ENCODE measurements at regions not wholly inside any gene's neighbourhood (a gene's known extent, or its start where the extent isn't known, plus 50 kb on each side); places are given as distances from the start of the nearest gene placed in this dataset.

DNA sequence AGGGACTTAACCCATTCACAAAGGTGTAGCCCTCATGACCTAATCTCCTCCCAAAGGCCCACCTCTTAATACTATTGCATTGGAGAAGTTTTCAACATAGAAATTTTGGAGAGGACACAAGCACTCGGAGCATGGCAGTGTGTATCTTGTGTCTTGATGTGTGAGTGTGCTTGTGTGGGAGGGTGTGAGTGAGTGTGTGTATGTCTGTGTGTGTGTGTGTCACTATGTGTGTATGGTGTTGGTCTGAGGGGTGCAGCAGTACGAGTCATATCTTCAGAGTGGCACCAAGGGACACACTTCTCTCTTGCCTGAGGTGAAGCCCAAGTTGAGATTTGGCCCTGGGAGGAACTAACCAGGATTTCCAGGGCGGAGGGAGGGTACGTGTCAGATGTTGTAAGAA, 73.7 kb downstream of the NAV1 start:
- DNase-seq: no peak

- DNase-seq: no peak
Observed at GRCh38 chr1:201614262-201615015, 75.5 kb downstream of the NAV1 start.

GRCh38 chr1:201617157-201617556, 78.2 kb downstream of the NAV1 start:
- DNase-seq: no peak

GRCh38 chr1:201618389-201618788, 79.5 kb downstream of the NAV1 start:
- DNase-seq: no peak

GRCh38 chr1:201618905-201619304, 80.0 kb downstream of the NAV1 start:
- no peak for DNase-seq

DNA sequence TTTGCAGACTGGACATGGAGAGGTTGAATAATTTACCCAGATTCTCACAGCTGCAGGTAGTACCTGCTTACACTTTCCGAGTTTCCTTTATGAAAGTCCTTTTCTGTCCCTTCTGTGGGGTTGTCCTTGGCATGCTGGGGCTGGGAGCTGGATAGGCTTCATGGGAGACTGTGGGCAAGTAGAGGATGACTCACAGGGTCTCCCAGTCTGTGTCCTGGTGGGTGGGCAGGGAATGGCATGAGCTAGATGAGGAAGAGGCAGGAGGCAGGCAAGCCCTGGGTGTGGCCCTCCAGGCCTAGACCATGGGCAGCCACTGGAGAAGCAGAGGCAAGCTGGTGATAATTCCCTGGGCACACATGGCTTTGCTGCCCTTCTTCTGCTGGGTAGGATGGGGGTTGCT, 80.6 kb downstream of the NAV1 start:
- DNase-seq: no peak

DNA sequence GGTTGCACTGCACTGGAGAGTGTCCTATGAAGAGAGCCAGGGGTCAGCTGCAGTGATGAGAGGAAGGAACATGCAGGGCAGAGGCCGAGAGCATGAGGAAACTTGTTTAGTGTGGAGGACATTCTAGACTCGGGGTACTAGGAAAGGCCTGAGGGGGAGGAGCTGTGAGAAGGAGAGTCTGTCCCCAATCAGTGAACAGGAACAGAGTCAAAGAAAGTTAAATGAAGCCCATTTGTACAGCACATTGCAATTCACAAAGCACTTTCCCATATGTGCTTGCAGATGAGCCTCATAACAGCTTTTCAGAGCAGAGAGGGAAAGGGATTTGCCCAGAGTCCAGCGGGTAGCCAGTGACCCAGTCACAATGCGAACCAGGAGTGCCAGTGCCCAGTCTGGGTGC, 83.4 kb downstream of the NAV1 start:
- DNase-seq: no peak

DNA sequence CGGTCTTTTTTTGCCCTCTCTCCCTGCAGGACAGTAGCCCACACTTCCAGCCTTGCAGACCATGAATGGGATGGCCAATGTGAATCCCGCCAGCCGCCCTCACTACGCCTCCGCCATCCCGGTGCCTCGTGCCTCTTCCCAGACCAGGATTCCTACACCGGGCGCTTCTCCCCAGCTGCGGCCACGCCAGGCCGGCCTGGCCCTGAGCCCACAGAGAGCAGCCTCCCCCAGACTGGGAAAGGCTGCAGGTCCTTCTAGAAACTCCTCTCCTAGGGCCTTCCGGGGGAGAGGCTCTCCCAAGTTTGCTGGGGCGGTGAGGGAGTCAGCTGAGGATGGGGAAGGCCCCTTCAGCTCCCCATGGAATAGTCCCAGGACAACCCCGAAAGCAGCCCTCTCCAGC, 83.9 kb downstream of the NAV1 start:
- no peak for DNase-seq

DNA sequence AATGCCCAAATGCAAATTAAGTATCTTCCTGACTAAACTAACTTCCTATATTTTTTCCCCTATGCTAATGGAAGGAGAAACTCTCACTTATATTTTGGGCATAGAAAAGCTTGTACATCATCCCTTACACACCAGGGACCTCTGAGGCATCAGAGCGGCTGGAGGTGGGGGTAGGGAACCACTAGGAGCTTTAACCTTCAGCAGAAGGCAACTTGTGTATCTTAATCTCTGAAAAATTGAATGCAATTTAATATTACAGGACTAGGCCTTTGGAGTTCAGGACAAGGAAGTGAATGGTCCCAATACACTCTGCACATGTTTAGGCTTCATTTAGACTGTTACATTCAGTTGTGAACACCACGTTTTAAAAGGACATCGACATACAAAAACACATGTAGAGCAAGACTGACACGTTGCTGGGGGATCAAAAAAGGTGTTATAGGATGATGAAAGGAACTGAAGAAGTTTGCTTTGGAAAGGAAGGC, 85.9 kb downstream of the NAV1 start:
- DNase-seq: no peak

DNA sequence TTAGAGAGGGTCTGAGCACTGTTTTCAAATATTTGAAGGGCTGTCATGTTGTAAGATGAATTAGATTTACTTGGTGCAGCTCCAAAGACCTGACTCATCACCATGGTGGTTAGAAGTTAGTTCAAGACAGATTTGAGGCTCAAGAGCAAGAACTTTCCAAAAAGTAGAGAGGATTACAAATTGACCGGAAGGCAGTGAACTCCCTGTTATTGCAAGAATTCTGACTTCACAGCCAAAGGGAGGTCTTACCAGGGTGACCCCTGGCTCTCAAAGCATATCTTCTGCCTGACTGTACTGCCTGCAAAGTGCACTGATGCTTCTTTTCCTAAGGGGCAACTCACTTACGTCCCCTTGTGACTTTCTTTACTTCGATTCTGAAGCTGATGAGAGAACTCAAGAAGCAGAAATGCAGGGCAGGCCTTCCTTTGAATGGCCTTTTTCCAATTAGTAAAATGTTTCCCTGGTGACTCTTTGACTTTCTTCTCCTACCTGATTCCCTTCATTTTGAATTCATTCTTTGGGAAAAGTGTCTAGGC, 86.4 kb downstream of the NAV1 start:
- DNase-seq: no peak

DNA sequence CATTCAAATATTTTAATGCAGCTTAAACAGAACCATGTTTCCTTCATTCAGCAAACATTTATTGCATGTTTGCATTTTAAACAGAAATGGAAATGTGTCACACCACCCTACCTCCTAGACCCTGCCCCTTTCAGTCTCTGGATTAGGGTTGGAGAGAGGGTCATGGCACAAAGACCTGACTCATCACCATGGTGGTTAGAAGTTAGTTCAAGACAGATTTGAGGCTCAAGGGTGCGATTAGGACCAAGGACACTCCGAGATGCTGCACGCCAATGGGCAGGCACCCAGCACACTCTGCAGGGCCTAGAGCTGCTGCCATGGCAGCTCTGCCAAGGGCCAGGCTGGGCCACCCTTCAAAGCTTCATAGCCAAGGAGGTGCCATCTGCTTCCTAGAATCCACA, 86.9 kb downstream of the NAV1 start:
- no peak for DNase-seq

- no peak for DNase-seq
Observed at GRCh38 chr1:201626629-201627275, 87.8 kb downstream of the NAV1 start.

GRCh38 chr1:201628490-201628889, 89.6 kb downstream of the NAV1 start:
- DNase-seq: no peak

DNA sequence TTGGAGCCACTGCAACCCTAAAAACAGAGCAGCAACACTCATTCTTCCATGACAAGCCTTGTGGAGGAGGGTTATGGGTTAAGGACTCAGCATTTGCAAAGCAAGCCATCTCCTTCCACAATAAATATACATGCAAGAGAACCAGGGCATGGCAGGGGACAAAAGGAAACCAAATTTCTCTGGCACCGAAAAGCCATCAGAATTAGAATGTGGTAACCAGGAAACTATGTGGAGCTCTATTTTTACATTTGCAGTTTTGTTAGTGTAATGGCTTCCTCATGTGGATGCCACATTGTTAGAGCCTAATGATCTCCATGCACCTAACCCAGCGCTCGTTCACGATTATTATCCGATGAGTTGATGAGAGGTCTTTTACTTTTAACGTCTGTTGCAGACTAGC, 91.7 kb downstream of the NAV1 start:
- no peak for DNase-seq

DNA sequence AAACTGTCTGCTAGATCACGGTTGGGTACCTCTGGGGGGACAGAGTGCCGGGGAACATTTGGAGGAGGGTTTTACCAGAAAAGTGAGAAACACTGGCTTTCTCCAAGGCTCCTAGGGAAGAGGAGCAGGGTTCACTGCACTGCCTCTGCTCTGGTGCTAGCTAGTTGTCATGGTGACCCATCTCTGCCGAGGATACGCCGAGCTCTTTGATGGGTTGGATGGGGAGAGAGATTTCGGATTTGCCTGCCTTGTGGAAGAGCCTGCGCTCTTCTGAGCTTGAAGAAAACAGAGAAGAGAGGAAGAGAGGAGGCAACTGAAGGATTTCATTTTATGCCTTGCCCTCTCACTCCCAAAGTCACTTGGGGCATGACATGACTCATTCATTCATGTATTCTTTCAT, 92.1 kb downstream of the NAV1 start:
- no peak for DNase-seq

DNA sequence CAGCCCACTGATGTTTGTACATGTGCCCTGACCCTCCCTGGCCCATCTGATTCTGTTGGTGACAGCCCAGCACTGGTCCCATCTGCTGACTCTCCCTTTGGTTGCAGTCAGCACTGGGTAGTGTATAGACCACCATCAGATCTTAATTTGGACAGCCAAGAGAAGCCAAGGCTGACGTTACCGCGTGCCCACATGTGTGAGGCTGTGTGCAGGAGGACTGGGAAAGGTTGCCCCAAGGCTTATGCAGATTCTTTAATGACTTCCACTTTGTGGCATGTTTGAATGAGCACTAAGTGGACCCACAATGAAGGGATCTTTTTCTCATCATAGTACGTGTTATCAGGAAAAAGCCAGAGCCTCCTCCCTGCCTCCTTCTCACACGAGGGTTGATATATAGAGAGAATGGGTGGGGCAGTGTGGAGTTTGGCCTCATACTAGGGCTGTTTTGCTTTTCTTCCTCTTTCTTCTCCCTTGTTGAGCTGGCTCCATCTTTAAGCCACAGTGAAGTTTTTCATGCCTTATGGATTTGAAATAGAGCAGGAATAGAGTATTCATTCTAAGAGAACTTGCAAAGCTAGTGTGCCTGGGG, 93.5 kb downstream of the NAV1 start:
- no peak for DNase-seq

- no peak for DNase-seq
Observed at GRCh38 chr1:201633297-201633696, 94.4 kb downstream of the NAV1 start.

- no peak for DNase-seq
Observed at GRCh38 chr1:201633811-201634210, 94.9 kb downstream of the NAV1 start.

DNA sequence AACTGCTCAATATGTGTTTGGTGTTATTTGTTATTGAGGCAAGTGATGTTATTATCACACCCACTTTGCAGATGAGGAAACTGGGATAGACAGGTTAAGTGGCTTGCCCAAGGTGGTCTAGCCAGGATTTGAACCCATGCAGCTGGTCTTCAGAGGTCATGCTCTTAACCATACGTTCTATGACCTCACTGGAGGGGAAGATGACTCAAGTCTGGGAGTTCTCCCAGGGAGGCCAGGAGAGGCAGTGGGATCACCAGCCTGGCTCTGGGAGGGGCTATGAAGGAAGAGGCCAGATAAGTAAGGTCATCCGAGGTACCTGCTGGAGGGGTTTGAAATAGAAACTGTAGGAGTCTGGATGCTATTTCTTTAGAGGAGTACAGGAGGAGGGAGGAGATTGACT, 95.3 kb downstream of the NAV1 start:
- DNase-seq: no peak

DNA sequence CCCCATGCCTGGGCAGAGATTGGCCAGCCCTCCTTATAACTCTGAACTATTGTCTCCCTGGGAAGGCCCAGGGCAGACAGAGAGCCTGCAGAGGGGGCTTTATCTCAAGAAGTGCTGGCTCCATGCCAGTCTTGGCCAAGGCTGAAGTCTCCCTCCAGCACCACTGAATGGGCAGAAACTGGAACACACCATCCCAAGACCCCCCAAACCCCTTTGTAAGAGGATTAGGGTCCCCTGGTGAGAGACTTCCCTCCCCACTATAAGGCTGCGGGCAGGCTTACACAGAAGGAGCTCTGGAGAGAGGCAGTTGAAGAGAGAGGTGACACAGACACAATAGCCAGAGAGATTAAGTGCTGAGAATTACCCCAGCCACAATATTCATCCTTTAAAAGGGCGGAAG, 97.2 kb downstream of the NAV1 start:
- no peak for DNase-seq

GRCh38 chr1:201636510-201636971, 97.6 kb downstream of the NAV1 start:
- no peak for DNase-seq

DNA sequence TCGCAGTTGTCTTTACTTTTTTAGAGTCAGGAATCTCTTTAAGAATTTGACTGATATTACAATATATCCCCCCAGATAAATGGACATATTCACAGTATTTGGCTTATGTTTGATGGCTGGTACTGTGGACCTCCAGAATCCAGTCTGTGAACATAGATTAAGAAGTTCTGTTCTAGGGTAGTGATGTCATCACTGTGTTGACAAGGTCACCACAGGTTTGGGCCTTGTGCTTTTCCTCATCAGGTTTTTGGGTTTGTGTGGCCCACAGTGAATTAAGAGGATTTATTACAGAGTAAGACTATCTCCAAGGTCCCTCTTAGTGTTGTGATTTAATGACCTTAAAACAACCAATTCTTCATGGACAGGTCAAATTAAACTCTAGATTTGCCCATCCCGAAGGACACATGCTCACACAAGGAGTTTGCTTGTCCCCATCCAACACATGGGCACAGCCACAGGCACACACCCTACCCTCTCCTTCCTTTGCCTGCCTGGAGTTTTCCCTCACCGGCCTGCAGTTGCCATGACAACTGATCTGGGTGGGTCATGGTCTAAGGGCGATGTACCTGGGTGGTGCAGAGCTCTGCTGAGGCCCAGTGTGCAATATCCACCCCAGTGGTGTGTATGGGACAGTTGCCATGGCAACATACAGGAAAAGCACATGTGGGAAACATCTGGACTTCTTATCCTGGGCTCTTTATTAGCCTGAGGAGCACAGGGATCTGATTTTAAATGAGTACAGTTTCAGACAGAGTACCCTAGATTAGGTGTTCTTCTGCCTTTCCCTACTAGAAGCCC, 98.6 kb downstream of the NAV1 start:
- no peak for DNase-seq

GRCh38 chr1:201639391-201639790, 100.5 kb downstream of the NAV1 start:
- no peak for DNase-seq
